DND-41 (cell line): ENCODE measurements at regions not wholly inside any gene's neighbourhood (a gene's known extent, or its start where the extent isn't known, plus 50 kb on each side); places are given as distances from the start of the nearest gene placed in this dataset.

Source experiments
- ATAC-seq: fragments of 200-7000 bp; cut with Tn5 transposase; 3 replicates; pipeline ENCODE4 v1.9.1; 2021; ENCODE audit warnings: low read depth; ENCODE audit not compliant: insufficient read depth
- DNase-seq: peaks from one replicate; pipeline ENCODE4 v3.0.0-alpha.2; 2020
- H2AFZ ChIP-seq: 2 replicates; pipeline ENCODE4 v1.6.0; 2012; ENCODE audit warnings: low read depth, low read length
- H3K27ac ChIP-seq: 2 replicates; pipeline ENCODE4 v1.5.1; 2012; ENCODE audit warnings: low read length, inconsistent platforms
- H3K27me3 ChIP-seq: fragments of 200-600 bp; sonication (generic); 2 replicates; pipeline ENCODE4 v1.6.0; 2012; ENCODE audit warnings: low read length, mild to moderate bottlenecking, inconsistent platforms; ENCODE audit not compliant: insufficient read depth, poor library complexity
- H3K36me3 ChIP-seq: 2 replicates; pipeline ENCODE4 v1.5.1; 2012; ENCODE audit warnings: low read length, inconsistent platforms; ENCODE audit not compliant: insufficient read depth
- H3K4me1 ChIP-seq: 2 replicates; pipeline ENCODE4 v1.5.1; 2012; ENCODE audit warnings: mild to moderate bottlenecking, low read length; ENCODE audit not compliant: insufficient read depth
- H3K4me2 ChIP-seq: 2 replicates; pipeline ENCODE4 v1.6.0; 2012; ENCODE audit warnings: mild to moderate bottlenecking, moderate library complexity, low read length, inconsistent platforms; ENCODE audit not compliant: insufficient read depth
- H3K4me3 ChIP-seq, 2 experiments: fragments of 200-600 bp in 1 of 2; shearing (Covaris generic) in 1 of 2; 2 replicates each; pipeline ENCODE4 v1.5.1; 2012 to 2016; ENCODE audit warnings: inconsistent platforms in 2 of 2, low read length in 2 of 2, mild to moderate bottlenecking in 2 of 2, low read depth in 1 of 2, moderate library complexity in 1 of 2
- H3K79me2 ChIP-seq: 2 replicates; pipeline ENCODE4 v1.6.0; 2012; ENCODE audit warnings: low read length, inconsistent platforms; ENCODE audit not compliant: insufficient read depth
- H3K9ac ChIP-seq: 2 replicates; pipeline ENCODE4 v1.6.0; 2012; ENCODE audit warnings: low read depth, mild to moderate bottlenecking, inconsistent platforms, low read length, moderate library complexity
- H3K9me3 ChIP-seq: 2 replicates; pipeline ENCODE4 v1.5.1; 2012; ENCODE audit warnings: low read length, moderate library complexity, mild to moderate bottlenecking, inconsistent platforms; ENCODE audit not compliant: insufficient read depth, severe bottlenecking
- H4K20me1 ChIP-seq: 2 replicates; pipeline ENCODE4 v1.6.0; 2012; ENCODE audit warnings: low read length; ENCODE audit not compliant: insufficient read depth
- CTCF ChIP-seq: IDR thresholded peaks from 2 replicates; pipeline ENCODE4 v1.5.1; 2012; ENCODE audit warnings: borderline replicate concordance, low read length, moderate library complexity, mild to moderate bottlenecking; ENCODE audit not compliant: poor library complexity, severe bottlenecking; ENCODE audit errors: extremely low read depth
- EZH2 ChIP-seq: IDR thresholded peaks from 3 replicates; pipeline ENCODE4 v1.6.1; 2012; ENCODE audit warnings: borderline replicate concordance, low read depth, mild to moderate bottlenecking, moderate library complexity, low read length, inconsistent platforms; ENCODE audit not compliant: severe bottlenecking

- H3K27me3 ChIP-seq: no peaks in the 10 kb centered on the region
- no peaks in the 10 kb centered on the region for H4K20me1 ChIP-seq
- H3K4me1 ChIP-seq: no peaks in the 10 kb centered on the region
- no peak overlapping the region for H3K4me3 ChIP-seq
- DNase-seq (no peak), ATAC-seq (no peak)
- H3K9ac ChIP-seq: no peak overlapping the region
- no peak overlapping the region for H3K4me2 ChIP-seq
- no peak overlapping the region for H2AFZ ChIP-seq
- no peaks in the 10 kb centered on the region for H3K79me2 ChIP-seq
- TF ChIP-seq CTCF (no peak), EZH2 (no peak)
- no peaks in the 10 kb centered on the region for H3K36me3 ChIP-seq
- no peak overlapping the region for H3K27ac ChIP-seq
- no peaks in the 10 kb centered on the region for H3K9me3 ChIP-seq
Observed at GRCh38 chr3:59605318-59605717, 555.5 kb upstream of the CFAP20DC start.

DNA sequence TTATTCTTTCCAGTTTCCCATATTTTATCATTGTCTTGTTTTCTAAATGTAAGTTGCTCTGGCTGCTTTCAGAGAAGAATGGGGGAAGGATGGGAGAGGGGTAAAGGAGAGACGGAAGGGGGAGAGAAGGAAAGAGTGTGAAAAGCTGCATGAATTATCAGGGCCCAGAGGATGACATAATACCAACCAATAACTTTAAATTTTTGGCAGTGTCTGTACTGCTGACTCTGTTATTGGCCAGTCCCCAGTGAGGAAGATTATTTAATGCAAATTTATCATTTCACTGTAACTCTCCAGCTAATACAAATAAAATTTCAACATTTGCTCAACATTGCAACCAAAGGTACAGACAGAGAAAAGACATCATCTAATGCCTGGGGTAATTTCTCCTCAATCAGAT, 551.7 kb upstream of the CFAP20DC start:
- Histone ChIP-seq H3K4me2 (no peak overlapping the region), H3K27ac (no peak overlapping the region), H3K9ac (no peak overlapping the region), H3K79me2 (no peaks in the 10 kb centered on the region), H4K20me1 (no peaks in the 10 kb centered on the region), H3K27me3 (no peaks in the 10 kb centered on the region), H2AFZ (no peak overlapping the region), H3K9me3 (no peaks in the 10 kb centered on the region), H3K36me3 (no peaks in the 10 kb centered on the region), H3K4me3 (no peak overlapping the region), H3K4me1 (no peaks in the 10 kb centered on the region)
- TF ChIP-seq CTCF (no peak), EZH2 (no peak)
- DNase-seq (no peak), ATAC-seq (no peak)

DNA sequence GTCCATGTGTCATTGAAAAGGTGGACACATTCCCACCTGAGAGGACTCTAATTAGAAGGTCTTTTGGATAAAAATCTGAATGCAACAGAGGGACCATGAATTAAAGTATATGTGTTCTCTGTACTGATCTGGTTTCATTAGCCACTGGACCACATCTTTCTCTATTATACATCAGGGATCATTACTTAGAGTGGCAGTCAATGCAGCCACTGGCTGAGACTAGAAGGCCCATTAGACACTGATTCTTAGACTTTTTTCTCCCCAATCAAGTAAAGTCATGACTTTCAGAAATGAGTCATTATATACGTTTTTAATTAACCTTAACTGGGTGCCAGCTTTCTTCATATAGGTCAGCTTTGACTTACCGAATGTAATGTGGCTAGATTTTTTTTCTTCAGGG, 550.8 kb upstream of the CFAP20DC start:
- Histone ChIP-seq H4K20me1 (no peaks in the 10 kb centered on the region), H3K36me3 (no peaks in the 10 kb centered on the region), H3K4me2 (no peak overlapping the region), H3K27me3 (no peaks in the 10 kb centered on the region), H3K9ac (no peak overlapping the region), H3K79me2 (no peaks in the 10 kb centered on the region), H2AFZ (no peak overlapping the region), H3K9me3 (peaks cover 2% of the 10 kb centered on the region), H3K4me1 (no peaks in the 10 kb centered on the region), H3K4me3 (no peak overlapping the region), H3K27ac (no peak overlapping the region)
- no peak for DNase-seq
- no peak for ATAC-seq
- TF ChIP-seq EZH2 (no peak), CTCF (no peak)

DNA sequence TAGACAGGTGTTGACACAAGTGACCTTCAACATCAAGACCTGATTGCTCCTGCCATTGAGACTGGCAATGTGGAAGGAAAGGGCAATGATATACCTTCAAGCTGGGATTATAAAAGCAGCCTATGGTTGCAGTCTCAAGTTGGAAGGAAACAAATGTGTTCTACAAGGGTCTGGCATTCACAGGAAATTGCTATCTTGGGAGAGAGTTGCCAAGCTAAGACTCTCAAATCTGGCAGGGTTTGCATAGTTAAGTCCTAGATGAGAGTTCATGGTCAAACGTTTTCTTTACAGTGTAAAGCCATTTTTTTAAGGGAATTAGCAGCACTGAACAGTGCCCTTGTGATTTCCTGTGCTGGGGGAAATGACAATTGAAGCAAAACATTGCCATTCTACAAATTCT, 546.9 kb upstream of the CFAP20DC start:
- no peak overlapping the region for H3K4me2 ChIP-seq
- no peak overlapping the region for H3K9ac ChIP-seq
- H3K4me3 ChIP-seq: no peak overlapping the region
- H3K4me1 ChIP-seq: no peaks in the 10 kb centered on the region
- no peaks in the 10 kb centered on the region for H3K79me2 ChIP-seq
- no peaks in the 10 kb centered on the region for H4K20me1 ChIP-seq
- no peak for ATAC-seq
- no peak for DNase-seq
- H3K27me3 ChIP-seq: no peaks in the 10 kb centered on the region
- TF ChIP-seq EZH2: no peak
- no peak overlapping the region for H2AFZ ChIP-seq
- H3K36me3 ChIP-seq: no peaks in the 10 kb centered on the region
- peaks cover 3% of the 10 kb centered on the region for H3K9me3 ChIP-seq
- no peak overlapping the region for H3K27ac ChIP-seq
